HL-60 (cell line): ENCODE measurements at regions not wholly inside any gene's neighbourhood (a gene's known extent, or its start where the extent isn't known, plus 50 kb on each side); places are given as distances from the start of the nearest gene placed in this dataset.

ENCODE experiments used
- GABPA ChIP-seq: IDR thresholded peaks from 2 replicates; pipeline ENCODE4 v1.6.1; 2012; ENCODE audit warnings: low read depth
- REST ChIP-seq: IDR thresholded peaks from 2 replicates; pipeline ENCODE4 v1.6.1; 2012; ENCODE audit warnings: low read depth; ENCODE audit not compliant: insufficient replicate concordance
- TF ChIP-seq, protein P1 (sequence below): IDR thresholded peaks from one replicate; pipeline ENCODE4 v1.5.1; 2011; ENCODE audit warnings: low read length, control low read depth, inconsistent platforms; ENCODE audit not compliant: insufficient read depth

DNA sequence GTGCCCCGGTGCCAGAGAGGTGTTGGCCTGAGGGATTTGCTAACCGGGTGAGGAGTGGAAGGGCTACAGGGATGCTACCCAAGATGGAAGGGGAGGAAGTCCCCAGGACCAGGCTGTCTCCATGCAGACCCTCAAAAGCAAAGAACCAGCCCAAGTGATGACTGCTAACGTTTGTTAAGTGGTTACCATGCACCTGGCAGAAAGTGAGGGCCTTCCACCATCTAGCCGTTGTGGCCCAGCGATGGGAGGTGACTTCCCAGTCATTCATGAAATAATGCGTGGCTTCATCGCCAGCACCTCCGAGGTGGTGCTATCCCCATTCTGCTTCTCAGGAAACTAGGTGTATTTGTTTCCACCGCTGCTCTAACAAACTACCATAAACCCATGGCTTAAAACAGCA lies 86.8 kb upstream of the LANCL2 start:
- TF ChIP-seq, protein P1, sequence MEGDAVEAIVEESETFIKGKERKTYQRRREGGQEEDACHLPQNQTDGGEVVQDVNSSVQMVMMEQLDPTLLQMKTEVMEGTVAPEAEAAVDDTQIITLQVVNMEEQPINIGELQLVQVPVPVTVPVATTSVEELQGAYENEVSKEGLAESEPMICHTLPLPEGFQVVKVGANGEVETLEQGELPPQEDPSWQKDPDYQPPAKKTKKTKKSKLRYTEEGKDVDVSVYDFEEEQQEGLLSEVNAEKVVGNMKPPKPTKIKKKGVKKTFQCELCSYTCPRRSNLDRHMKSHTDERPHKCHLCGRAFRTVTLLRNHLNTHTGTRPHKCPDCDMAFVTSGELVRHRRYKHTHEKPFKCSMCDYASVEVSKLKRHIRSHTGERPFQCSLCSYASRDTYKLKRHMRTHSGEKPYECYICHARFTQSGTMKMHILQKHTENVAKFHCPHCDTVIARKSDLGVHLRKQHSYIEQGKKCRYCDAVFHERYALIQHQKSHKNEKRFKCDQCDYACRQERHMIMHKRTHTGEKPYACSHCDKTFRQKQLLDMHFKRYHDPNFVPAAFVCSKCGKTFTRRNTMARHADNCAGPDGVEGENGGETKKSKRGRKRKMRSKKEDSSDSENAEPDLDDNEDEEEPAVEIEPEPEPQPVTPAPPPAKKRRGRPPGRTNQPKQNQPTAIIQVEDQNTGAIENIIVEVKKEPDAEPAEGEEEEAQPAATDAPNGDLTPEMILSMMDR, result no peak
- TF ChIP-seq REST (no peak), GABPA (no peak)
